Lower leg skin (tissue), 4 donors: ENCODE measurements at regions not wholly inside any gene's neighbourhood (a gene's known extent, or its start where the extent isn't known, plus 50 kb on each side); places are given as distances from the start of the nearest gene placed in this dataset.

ENCODE experiments used
- DNase-seq, 2 donors: peaks; one replicate each; pipeline ENCODE4 v3.0.0-alpha.2; 2019; ENCODE audit warnings: low spot score in 2 of 2
- H3K4me3 ChIP-seq: fragments of 200-600 bp; sonication (generic); 2 replicates; pipeline ENCODE4 v1.5.1; 2017; ENCODE audit warnings: mild to moderate bottlenecking, low read depth; ENCODE audit not compliant: poor library complexity, severe bottlenecking
- POLR2A ChIP-seq, 2 donors: fragments of 450-650 bp; IDR thresholded peaks; one replicate each; pipeline ENCODE4 v1.6.1; 2016 to 2017; ENCODE audit warnings: antibody characterized with exemption in 2 of 2, mild to moderate bottlenecking in 1 of 2, moderate library complexity in 1 of 2
- WGBS, 2 donors: methylation state at CpG; one replicate each; pipeline ENCODE4 v1.1.5; 2018; 5-methylcytosine and 5-hydroxymethylcytosine counted together
- intact Hi-C: fragments of 100-400 bp; cut with DNase I; formaldehyde crosslinking; loops from one replicate; pipeline ENCODE4 v1.15.0; 2023; ENCODE audit warnings: low total_unique reads
- TF ChIP-seq, protein P1 (sequence below), 3 donors: fragments of 450-650 bp; IDR thresholded peaks; one replicate each; pipeline ENCODE4 v1.5.1; 2016; ENCODE audit warnings: antibody characterized with exemption in 3 of 3, mild to moderate bottlenecking in 3 of 3, moderate library complexity in 2 of 3

DNA sequence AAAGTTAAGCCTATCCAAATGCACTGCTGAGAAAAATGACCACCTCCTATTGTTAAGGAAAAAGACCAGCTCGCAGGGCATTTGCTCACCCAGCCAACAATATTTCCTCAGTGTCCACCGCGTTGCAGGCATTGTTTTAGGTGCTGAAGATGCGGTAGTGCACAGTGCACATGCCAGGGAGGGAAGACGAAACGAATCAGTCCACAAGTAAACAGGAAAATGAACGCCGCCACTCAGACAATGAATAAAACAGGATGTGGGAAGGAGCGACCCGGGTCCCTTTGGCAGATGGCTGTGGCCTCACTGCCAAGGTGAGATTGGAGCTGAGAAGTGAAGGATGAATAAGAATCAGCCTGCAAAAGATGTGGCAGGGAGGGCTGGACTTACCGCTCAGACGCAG is 249.2 kb downstream of the FOXL1 start:
- intact Hi-C loops, result no loop called here
- 45 to 50% methylated on average over 12 of the region's 12 CpGs for WGBS, 2 donors
- H3K4me3 ChIP-seq, result no peak overlapping the region
- TF ChIP-seq, protein P1, sequence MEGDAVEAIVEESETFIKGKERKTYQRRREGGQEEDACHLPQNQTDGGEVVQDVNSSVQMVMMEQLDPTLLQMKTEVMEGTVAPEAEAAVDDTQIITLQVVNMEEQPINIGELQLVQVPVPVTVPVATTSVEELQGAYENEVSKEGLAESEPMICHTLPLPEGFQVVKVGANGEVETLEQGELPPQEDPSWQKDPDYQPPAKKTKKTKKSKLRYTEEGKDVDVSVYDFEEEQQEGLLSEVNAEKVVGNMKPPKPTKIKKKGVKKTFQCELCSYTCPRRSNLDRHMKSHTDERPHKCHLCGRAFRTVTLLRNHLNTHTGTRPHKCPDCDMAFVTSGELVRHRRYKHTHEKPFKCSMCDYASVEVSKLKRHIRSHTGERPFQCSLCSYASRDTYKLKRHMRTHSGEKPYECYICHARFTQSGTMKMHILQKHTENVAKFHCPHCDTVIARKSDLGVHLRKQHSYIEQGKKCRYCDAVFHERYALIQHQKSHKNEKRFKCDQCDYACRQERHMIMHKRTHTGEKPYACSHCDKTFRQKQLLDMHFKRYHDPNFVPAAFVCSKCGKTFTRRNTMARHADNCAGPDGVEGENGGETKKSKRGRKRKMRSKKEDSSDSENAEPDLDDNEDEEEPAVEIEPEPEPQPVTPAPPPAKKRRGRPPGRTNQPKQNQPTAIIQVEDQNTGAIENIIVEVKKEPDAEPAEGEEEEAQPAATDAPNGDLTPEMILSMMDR (IDR thresholded peaks at IDR 0.05), result no peak
- TF ChIP-seq POLR2A (IDR thresholded peaks at IDR 0.05), result no peak
- DNase-seq, result no peak

DNA sequence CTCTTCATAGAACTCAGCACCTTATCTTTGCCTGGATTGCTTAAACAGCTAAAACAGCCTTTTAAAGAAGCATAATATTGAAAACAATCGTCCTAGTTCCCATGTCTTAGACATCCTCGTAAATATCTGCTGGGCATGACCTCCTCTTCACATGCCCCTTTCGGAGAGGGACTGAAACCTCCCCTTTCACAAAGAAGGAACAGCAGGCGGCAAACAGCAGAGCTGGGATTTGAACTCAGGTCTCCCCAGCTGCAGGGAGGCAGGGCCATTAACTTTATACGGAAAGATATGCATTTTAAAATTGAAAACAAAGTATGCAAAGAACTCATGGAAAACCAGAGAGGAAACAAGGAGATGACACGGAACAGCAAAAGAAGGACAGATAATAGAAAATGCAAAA is 249.9 kb downstream of the FOXL1 start:
- H3K4me3 ChIP-seq, result no peak overlapping the region
- intact Hi-C loops, result no loop called here
- no peak for TF ChIP-seq POLR2A (IDR thresholded peaks at IDR 0.05)
- TF ChIP-seq, protein P1 (IDR thresholded peaks at IDR 0.05), result no peak
- 76 to 78% methylated on average over 6 of the region's 6 CpGs for WGBS, 2 donors
- no peak for DNase-seq

DNA sequence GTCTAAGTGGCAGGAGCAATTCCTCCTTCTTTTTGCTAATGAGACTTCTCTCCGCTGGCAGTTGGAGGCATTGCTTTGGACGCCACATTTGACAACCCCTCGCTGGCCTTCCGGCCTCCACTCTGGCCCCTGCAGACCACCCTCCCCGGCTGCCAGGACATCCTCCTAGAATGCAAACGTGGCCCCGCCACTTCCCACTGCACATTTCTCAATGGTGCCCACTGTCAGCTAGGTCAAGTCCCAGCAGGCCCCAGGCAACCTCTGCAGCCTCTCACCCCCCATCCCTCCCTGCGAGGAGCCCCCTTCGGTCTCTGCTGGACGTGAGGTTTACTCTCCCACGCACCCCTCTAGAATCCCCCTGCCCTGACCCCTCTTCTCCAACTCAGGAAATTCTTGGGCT is 250.3 kb downstream of the FOXL1 start:
- DNase-seq, result no peak
- no peak overlapping the region for H3K4me3 ChIP-seq
- intact Hi-C loops, result no loop called here
- WGBS, 2 donors, result 74 to 75% methylated on average over 11 of the region's 11 CpGs
- TF ChIP-seq, protein P1 (IDR thresholded peaks at IDR 0.05), result no peak
- no peak for TF ChIP-seq POLR2A (IDR thresholded peaks at IDR 0.05)

DNA sequence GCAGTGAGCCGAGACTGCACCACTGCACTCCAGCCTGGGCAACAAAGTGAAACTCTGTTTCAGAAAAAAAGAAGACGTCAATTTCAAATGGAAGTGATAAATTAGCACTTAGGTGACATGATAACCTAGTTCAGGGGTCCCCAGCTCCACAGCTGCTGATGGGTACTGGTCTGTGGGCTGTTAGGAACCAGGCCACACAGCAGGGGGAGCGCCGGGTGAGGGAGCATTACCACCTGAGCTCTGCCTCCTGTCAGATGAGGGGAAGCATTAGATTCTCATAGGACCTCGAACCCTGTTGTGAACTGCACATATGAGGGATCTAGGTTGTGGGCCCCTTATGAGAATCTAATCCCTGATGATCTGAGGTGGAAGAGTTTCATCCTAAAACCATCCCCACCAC is 253.0 kb downstream of the FOXL1 start:
- TF ChIP-seq, protein P1 (IDR thresholded peaks at IDR 0.05), result no peak
- TF ChIP-seq POLR2A (IDR thresholded peaks at IDR 0.05), result no peak
- DNase-seq, result no peak
- intact Hi-C loops, result no loop called here
- no peak overlapping the region for H3K4me3 ChIP-seq
- WGBS, 2 donors, result 77 to 86% methylated on average over 5 of the region's 5 CpGs

DNA sequence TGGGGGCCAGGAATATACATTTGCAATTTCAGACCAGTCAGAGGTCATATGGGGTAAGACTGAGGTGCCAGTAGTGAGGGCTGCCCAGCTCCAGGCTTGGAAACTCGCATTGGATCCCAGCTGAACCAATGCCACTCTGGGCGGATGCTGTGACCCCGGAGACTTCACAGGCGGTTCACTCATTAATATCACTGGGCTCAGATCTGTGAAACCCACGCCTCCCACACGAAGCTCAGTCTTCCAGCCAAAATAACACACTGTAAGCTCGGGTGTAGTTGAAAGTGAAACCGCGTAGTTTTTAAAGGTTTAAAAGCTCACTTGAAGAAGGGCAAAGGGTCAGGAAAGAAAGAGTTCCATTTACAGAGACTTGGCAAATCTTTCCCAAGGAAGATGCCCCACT is 254.8 kb downstream of the FOXL1 start:
- no peak overlapping the region for H3K4me3 ChIP-seq
- no peak for DNase-seq
- WGBS, 2 donors, result 42 to 57% methylated on average over 9 of the region's 9 CpGs
- intact Hi-C loops, result no loop called here
- TF ChIP-seq, protein P1 (IDR thresholded peaks at IDR 0.05), result no peak
- no peak for TF ChIP-seq POLR2A (IDR thresholded peaks at IDR 0.05)

DNA sequence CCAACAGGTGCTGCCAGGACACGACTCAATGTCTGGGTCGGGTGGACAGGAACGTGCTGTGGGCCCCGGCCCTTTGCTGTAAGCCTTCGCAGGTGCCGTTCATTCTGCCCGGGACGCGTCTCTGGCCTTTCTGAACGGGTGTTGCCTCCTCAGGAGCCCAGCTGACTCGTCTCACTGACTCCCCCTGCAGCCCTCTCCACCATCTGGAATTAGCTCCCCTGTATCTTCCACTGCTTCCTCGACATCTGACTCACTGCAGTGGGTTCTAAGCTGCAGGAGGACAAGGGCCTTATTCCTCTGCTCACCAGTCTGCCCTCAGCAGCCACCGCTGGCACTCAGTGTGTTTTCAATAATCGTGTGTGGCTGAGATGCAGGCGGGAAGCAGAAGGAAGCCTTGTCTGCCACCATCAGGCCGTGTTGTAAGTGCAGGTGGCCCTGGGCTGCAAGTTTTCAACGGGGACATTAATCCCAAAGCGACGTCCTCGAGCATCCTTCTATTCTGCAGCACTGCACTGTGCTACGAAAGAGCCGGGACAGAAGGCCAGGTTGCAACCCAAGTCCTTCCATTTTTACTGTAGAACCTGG is 256.2 kb downstream of the FOXL1 start:
- no peak for DNase-seq
- no peak for TF ChIP-seq POLR2A (IDR thresholded peaks at IDR 0.05)
- TF ChIP-seq, protein P1 (IDR thresholded peaks at IDR 0.05), result no peak
- no peak overlapping the region for H3K4me3 ChIP-seq
- intact Hi-C loops, result no loop called here
- WGBS, 2 donors, result 62 to 66% methylated on average over 22 of the region's 22 CpGs
